Omental fat pad (tissue), 3 donors: ENCODE measurements at regions not wholly inside any gene's neighbourhood (a gene's known extent, or its start where the extent isn't known, plus 50 kb on each side); places are given as distances from the start of the nearest gene placed in this dataset.

ENCODE experiments used
- ATAC-seq: fragments of 150-250 bp; one replicate; pipeline ENCODE4 v1.9.1; 2016; ENCODE audit warnings: mild to moderate bottlenecking, moderate library complexity; ENCODE audit not compliant: low FRiP score
- DNase-seq: peaks from one replicate; pipeline ENCODE4 v3.0.0-alpha.2; 2019; ENCODE audit warnings: low spot score
- CTCF ChIP-seq, 3 donors: fragments of 450-650 bp; IDR thresholded peaks; one replicate each; pipeline ENCODE4 v1.5.1; 2016 to 2017; ENCODE audit warnings: antibody characterized with exemption in 3 of 3, mild to moderate bottlenecking in 3 of 3, moderate library complexity in 2 of 3

DNA sequence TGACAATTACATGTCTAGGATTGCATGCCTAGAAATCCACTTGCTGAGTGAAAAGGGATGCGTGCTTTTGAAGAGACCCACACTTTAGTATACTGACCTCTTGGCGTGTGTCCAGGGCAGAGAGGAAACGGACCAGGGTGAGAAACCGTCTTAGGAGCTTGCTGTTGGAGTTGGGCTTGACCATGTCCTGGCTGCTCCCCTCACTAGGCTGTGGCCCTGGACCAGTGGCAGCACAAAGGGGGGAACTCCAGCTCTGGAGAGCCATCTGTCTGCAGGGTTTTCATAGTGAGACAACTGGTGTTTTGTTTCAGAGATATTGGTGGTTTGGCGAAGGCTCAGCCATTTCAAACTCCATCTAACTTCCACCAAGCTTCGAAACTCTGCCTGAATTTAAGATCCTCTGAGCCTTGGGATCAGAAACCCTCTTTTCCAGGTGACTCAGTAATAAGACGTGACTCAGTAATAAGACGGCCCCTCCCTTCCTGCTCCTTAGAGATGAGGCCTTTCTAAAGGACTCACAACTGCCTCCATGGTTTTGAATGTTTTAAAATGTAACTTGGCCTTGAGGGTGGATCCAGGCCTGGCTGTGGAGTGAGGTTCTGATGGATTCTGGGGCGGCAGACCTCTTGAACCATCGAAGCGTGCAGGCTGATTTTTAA lies 165.8 kb downstream of the MELK start:
- DNase-seq = no peak
- no peak for TF ChIP-seq CTCF (IDR thresholded peaks at IDR 0.05)
- no peak for ATAC-seq

- TF ChIP-seq CTCF (IDR thresholded peaks at IDR 0.05) = no peak
- DNase-seq (no peak), ATAC-seq (no peak)
Measured at GRCh38 chr9:36739373-36740116, 166.8 kb downstream of the MELK start.

GRCh38 chr9:36742264-36742663 lies 169.6 kb downstream of the MELK start:
- no peak for DNase-seq
- no peak for TF ChIP-seq CTCF (IDR thresholded peaks at IDR 0.05)
- ATAC-seq = no peak

DNA sequence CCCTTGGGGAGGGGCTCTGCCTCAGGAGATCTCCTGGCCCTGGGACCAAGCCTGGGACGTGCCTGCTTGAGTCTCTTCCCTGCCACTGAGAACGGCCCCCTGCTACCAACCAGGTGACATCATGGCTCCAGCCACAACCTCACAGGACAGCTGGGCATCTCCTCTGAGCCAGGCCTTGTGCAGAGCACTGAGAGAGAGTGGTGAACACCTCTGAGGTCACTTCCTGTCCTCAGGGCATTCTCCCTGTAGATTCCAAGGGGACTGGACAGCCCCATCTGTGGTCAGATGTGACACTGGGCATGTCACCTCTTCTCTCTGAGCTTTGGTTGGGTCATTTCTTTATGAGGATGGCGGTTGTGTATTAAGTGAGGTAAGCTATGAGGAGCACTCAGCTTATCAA lies 172.0 kb downstream of the MELK start:
- TF ChIP-seq CTCF (IDR thresholded peaks at IDR 0.05) = no peak
- ATAC-seq = no peak
- DNase-seq = no peak

- DNase-seq = no peak
- no peak for TF ChIP-seq CTCF (IDR thresholded peaks at IDR 0.05)
Measured at GRCh38 chr9:36745977-36746376, 173.3 kb downstream of the MELK start.

DNA sequence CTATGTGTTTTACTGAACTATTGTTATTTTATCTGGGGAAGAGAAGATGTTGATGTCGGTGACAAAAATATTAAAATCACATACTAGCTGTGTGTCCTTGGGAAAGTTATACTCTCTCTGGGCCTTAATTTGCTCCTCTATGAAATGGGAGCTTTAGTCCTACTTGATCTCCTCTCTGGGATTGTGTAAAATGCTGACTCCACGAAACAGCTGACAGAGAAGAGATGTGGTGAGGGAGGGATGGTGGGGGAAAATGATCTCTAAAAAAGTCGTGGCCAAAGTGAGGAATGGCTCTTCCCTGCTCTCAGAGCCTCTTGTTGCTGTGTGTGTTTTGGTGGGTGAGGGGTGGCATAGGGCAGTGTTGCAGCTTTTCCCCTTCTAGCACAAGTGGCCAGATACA lies 173.7 kb downstream of the MELK start:
- DNase-seq (no peak), ATAC-seq (no peak)
- TF ChIP-seq CTCF (IDR thresholded peaks at IDR 0.05) = no peak

More at GRCh38 chr9:36745977-36746376, 173.3 kb downstream of the MELK start:
- ATAC-seq = no peak
